Keratinocyte (primary cell): ENCODE measurements at regions not wholly inside any gene's neighbourhood (a gene's known extent, or its start where the extent isn't known, plus 50 kb on each side); places are given as distances from the start of the nearest gene placed in this dataset.

ENCODE experiments used
- DNase-seq: peaks from one replicate; pipeline ENCODE4 v3.0.0-alpha.2; 2011; ENCODE audit warnings: low read depth, missing footprints, low spot score
- FAIRE-seq: peaks from 2 replicates; lab custom pipeline; 2011; peaks lifted over from hg19 to GRCh38; lab: Jason Lieb, UNC
- H2AFZ ChIP-seq: 2 replicates; pipeline ENCODE4 v1.6.0; 2012; ENCODE audit warnings: low read length, control low read depth, inconsistent platforms; ENCODE audit not compliant: control insufficient read depth
- H3K27ac ChIP-seq: 2 replicates; pipeline ENCODE4 v1.5.1; 2011; ENCODE audit warnings: low read length; ENCODE audit not compliant: control insufficient read depth, insufficient read depth
- H3K27me3 ChIP-seq: 3 replicates; pipeline ENCODE4 v1.6.0; 2011; ENCODE audit warnings: low read length; ENCODE audit not compliant: control insufficient read depth, insufficient read depth; ENCODE audit errors: extremely low read depth
- H3K36me3 ChIP-seq, 2 experiments: 2 replicates in 1 of 2; 3 replicates in 1 of 2; pipeline ENCODE4 v1.5.1; 2011; ENCODE audit warnings: low read length in 2 of 2, mild to moderate bottlenecking in 1 of 2; ENCODE audit not compliant: control insufficient read depth in 2 of 2, insufficient read depth in 2 of 2; ENCODE audit errors: extremely low read depth in 1 of 2
- H3K4me1 ChIP-seq: 3 replicates; pipeline ENCODE4 v1.5.1; 2011; ENCODE audit warnings: low read length; ENCODE audit not compliant: control insufficient read depth, insufficient read depth; ENCODE audit errors: extremely low read depth
- H3K4me2 ChIP-seq: 3 replicates; pipeline ENCODE4 v1.6.0; 2011; ENCODE audit warnings: low read depth, low read length; ENCODE audit not compliant: control insufficient read depth, insufficient read depth; ENCODE audit errors: extremely low read depth
- H3K4me3 ChIP-seq, 3 experiments: fragments of 200-600 bp in 1 of 3; sonication (generic) in 1 of 3; 2 replicates in 2 of 3; 3 replicates in 1 of 3; pipeline ENCODE4 v1.5.1; 2011 to 2016; ENCODE audit warnings: low read length in 3 of 3, mild to moderate bottlenecking in 3 of 3, control low read depth in 2 of 3, inconsistent platforms in 1 of 3, low read depth in 1 of 3, mixed read lengths in 1 of 3, mixed run types in 1 of 3, moderate library complexity in 1 of 3; ENCODE audit not compliant: control insufficient read depth in 2 of 3, insufficient read depth in 2 of 3; ENCODE audit errors: extremely low read depth in 1 of 3
- H3K79me2 ChIP-seq: 2 replicates; pipeline ENCODE4 v1.6.0; 2012; ENCODE audit warnings: low read length; ENCODE audit not compliant: control insufficient read depth, insufficient read depth
- H3K9ac ChIP-seq: 3 replicates; pipeline ENCODE4 v1.6.0; 2011; ENCODE audit warnings: low read length; ENCODE audit not compliant: control insufficient read depth, insufficient read depth; ENCODE audit errors: extremely low read depth
- H3K9me1 ChIP-seq: 3 replicates; pipeline ENCODE4 v1.6.0; 2011; ENCODE audit warnings: low read length; ENCODE audit not compliant: control insufficient read depth, insufficient read depth; ENCODE audit errors: extremely low read depth
- H3K9me3 ChIP-seq: 2 replicates; pipeline ENCODE4 v1.5.1; 2012; ENCODE audit warnings: low read depth, low read length; ENCODE audit not compliant: control insufficient read depth
- H4K20me1 ChIP-seq: 3 replicates; pipeline ENCODE4 v1.6.0; 2011; ENCODE audit warnings: low read length; ENCODE audit not compliant: control insufficient read depth, insufficient read depth; ENCODE audit errors: extremely low read depth
- CTCF ChIP-seq, 3 experiments: IDR thresholded peaks in 1 of 3; conservative IDR thresholded peaks in 1 of 3; optimal IDR thresholded peaks in 1 of 3; 2 replicates in 2 of 3; 3 replicates in 1 of 3; pipeline versions ENCODE3 to v1.5.1; 2011; ENCODE audit warnings: low read length in 3 of 3, mild to moderate bottlenecking in 3 of 3, moderate library complexity in 2 of 3, control low read depth in 1 of 3, inconsistent platforms in 1 of 3; ENCODE audit not compliant: insufficient read depth in 2 of 3; ENCODE audit errors: extremely low read depth in 1 of 3
- EZH2 ChIP-seq: IDR thresholded peaks from one replicate; pipeline ENCODE4 v1.6.1; 2012; ENCODE audit warnings: inconsistent platforms, mild to moderate bottlenecking, low read length, moderate library complexity
- dilution Hi-C: fragments of 300-500 bp; cut with MboI; formaldehyde crosslinking; loops from one replicate; pipeline ENCODE4 v1.7.0; 2020; ENCODE audit warnings: low sequenced_read_pairs; ENCODE audit not compliant: extremely low pct_ligation_motif_present

GRCh38 chr2:126212735-126213134 lies 443.2 kb upstream of the GYPC start:
- Histone ChIP-seq H3K4me2 (no peak overlapping the region), H3K27ac (no peak overlapping the region)
- TF ChIP-seq EZH2 (no peak), CTCF (optimal IDR thresholded peaks at IDR 0.05 in 1 of 3, IDR thresholded peaks at IDR 0.05 in 1 of 3, conservative IDR thresholded peaks at IDR 0.05 in 1 of 3; ENCODE audit: extremely low read depth in 1 of 3, insufficient read depth in 2 of 3, low read length in 3 of 3) (no peak)

GRCh38 chr2:126219081-126219480 lies 436.9 kb upstream of the GYPC start:
- Histone ChIP-seq H3K27ac (no peak overlapping the region), H2AFZ (no peak overlapping the region), H3K9me1 (no peaks in the 10 kb centered on the region), H3K27me3 (no peaks in the 10 kb centered on the region), H3K4me1 (no peaks in the 10 kb centered on the region), H3K4me2 (no peak overlapping the region), H4K20me1 (no peaks in the 10 kb centered on the region), H3K9me3 (peaks cover 2% of the 10 kb centered on the region), H3K36me3 (no peaks in the 10 kb centered on the region), H3K9ac (no peak overlapping the region), H3K79me2 (no peaks in the 10 kb centered on the region), H3K4me3 (no peak overlapping the region)
- FAIRE-seq: no peak
- DNase-seq: no peak
- dilution Hi-C loops: no loop called here
- TF ChIP-seq CTCF (optimal IDR thresholded peaks at IDR 0.05 in 1 of 3, IDR thresholded peaks at IDR 0.05 in 1 of 3, conservative IDR thresholded peaks at IDR 0.05 in 1 of 3; ENCODE audit: extremely low read depth in 1 of 3, insufficient read depth in 2 of 3, low read length in 3 of 3) (no peak), EZH2 (no peak)

More at GRCh38 chr2:126212735-126213134, 443.2 kb upstream of the GYPC start:
- H3K9ac ChIP-seq: no peak overlapping the region
- FAIRE-seq: no peak
- H3K27me3 ChIP-seq: no peaks in the 10 kb centered on the region
- H3K9me1 ChIP-seq: no peaks in the 10 kb centered on the region
- H2AFZ ChIP-seq: no peak overlapping the region
- no peaks in the 10 kb centered on the region for H3K36me3 ChIP-seq
- dilution Hi-C loops: no loop called here
- no peak for DNase-seq
- H3K4me1 ChIP-seq: no peaks in the 10 kb centered on the region
- H3K4me3 ChIP-seq: no peak overlapping the region
- no peaks in the 10 kb centered on the region for H3K79me2 ChIP-seq
- no peaks in the 10 kb centered on the region for H4K20me1 ChIP-seq
- no peaks in the 10 kb centered on the region for H3K9me3 ChIP-seq
